ENCODE measurements at regions not wholly inside any gene's neighbourhood (a gene's known extent, or its start where the extent isn't known, plus 50 kb on each side); places are given as distances from the start of the nearest gene placed in this dataset.
A peak's percentile ranks its signal among the peaks of the same experiment; 100 is the strongest.

DNA sequence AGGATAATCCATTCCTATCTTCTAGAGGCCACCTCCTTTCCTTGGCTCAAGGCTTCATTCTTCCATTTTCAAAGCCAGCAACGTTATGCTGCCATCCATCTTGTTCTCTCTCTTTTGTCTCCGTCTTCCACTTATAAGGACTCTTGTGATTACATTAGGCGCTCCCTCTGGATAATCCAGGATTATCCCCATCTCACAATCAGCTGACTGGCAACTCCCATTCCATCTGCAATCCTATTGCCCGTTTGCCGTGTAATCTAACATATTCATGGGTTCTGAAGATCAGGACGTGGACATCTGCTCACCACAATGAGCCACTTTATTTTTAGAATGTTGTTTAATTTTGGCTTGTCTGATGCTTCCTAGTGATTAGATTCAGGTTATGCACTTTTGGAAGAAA, 89.3 kb downstream of the EBNA1BP2 start:
- TF ChIP-seq, protein P1, sequence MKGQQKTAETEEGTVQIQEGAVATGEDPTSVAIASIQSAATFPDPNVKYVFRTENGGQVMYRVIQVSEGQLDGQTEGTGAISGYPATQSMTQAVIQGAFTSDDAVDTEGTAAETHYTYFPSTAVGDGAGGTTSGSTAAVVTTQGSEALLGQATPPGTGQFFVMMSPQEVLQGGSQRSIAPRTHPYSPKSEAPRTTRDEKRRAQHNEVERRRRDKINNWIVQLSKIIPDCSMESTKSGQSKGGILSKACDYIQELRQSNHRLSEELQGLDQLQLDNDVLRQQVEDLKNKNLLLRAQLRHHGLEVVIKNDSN (IDR thresholded peaks at IDR 0.05): no peak
- TF ChIP-seq, protein P2, sequence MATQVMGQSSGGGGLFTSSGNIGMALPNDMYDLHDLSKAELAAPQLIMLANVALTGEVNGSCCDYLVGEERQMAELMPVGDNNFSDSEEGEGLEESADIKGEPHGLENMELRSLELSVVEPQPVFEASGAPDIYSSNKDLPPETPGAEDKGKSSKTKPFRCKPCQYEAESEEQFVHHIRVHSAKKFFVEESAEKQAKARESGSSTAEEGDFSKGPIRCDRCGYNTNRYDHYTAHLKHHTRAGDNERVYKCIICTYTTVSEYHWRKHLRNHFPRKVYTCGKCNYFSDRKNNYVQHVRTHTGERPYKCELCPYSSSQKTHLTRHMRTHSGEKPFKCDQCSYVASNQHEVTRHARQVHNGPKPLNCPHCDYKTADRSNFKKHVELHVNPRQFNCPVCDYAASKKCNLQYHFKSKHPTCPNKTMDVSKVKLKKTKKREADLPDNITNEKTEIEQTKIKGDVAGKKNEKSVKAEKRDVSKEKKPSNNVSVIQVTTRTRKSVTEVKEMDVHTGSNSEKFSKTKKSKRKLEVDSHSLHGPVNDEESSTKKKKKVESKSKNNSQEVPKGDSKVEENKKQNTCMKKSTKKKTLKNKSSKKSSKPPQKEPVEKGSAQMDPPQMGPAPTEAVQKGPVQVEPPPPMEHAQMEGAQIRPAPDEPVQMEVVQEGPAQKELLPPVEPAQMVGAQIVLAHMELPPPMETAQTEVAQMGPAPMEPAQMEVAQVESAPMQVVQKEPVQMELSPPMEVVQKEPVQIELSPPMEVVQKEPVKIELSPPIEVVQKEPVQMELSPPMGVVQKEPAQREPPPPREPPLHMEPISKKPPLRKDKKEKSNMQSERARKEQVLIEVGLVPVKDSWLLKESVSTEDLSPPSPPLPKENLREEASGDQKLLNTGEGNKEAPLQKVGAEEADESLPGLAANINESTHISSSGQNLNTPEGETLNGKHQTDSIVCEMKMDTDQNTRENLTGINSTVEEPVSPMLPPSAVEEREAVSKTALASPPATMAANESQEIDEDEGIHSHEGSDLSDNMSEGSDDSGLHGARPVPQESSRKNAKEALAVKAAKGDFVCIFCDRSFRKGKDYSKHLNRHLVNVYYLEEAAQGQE (IDR thresholded peaks at IDR 0.05; ENCODE audit: low read depth): no peak
- TF ChIP-seq CREB1 (IDR thresholded peaks at IDR 0.05; ENCODE audit: low read depth): no peak
- TF ChIP-seq YY1 (IDR thresholded peaks at IDR 0.05; ENCODE audit: low read depth): no peak
- TF ChIP-seq TAF1 (IDR thresholded peaks at IDR 0.05; ENCODE audit: low read depth): no peak
- TF ChIP-seq TCF12 (IDR thresholded peaks at IDR 0.05; ENCODE audit: low read depth): no peak
- TF ChIP-seq FOXM1 (IDR thresholded peaks at IDR 0.05; ENCODE audit: borderline replicate concordance, low read depth): no peak
- TF ChIP-seq EP300 (IDR thresholded peaks at IDR 0.05; ENCODE audit: borderline replicate concordance): no peak
- TF ChIP-seq MAX (IDR thresholded peaks at IDR 0.05): no peak
- no peak for TF ChIP-seq ZBTB7A (IDR thresholded peaks at IDR 0.05; ENCODE audit: low read depth)

DNA sequence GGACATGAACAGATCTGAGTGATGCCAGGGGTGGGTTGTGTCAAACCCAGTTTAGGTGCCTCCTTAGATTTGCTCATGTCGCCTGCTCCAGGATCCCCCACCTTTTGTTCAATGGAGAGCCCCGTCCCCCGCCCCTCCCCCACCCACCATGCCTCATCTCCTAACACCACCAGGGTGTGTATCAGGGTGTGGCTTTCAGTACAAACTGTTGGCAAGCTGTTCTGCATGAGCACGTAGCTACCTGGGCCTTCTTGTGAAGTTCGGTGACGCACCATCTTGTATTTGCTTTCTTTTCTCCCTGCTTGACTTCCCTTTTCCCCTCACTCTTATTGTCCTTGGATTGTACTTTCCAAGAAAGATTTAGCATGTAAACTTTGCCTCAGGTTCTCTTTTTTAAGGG, 94.8 kb downstream of the EBNA1BP2 start:
- TF ChIP-seq RAD21 (IDR thresholded peaks at IDR 0.05; ENCODE audit: low read depth) (no peak), FOXM1 (IDR thresholded peaks at IDR 0.05; ENCODE audit: borderline replicate concordance, low read depth) (no peak), NFIC (IDR thresholded peaks at IDR 0.05) (no peak), EP300 (IDR thresholded peaks at IDR 0.05; ENCODE audit: borderline replicate concordance) (no peak), CEBPB (IDR thresholded peaks at IDR 0.05) (no peak)
- TF ChIP-seq, protein P2 (IDR thresholded peaks at IDR 0.05; ENCODE audit: low read depth): no peak

DNA sequence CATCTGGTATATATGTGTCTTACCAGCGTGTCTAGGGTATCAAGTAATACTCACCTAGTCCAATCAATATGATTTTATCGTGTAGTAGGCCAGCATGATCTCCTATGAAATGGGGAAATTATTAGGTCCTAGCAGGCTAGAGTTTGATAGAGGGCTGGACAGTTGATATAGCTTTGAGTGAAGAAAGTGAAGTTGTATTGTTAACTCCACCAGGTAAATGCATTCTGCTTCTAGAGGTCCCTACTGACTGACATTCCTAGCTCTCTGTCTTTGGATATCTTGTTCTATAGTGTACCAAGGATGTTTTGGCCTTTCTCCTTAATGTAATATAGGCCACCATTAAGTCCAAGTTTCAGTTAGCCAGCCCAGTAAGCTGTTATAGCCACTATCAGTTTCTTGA, 97.4 kb downstream of the EBNA1BP2 start:
- TF ChIP-seq, protein P1 (IDR thresholded peaks at IDR 0.05): no peak
- no peak for TF ChIP-seq YY1 (IDR thresholded peaks at IDR 0.05; ENCODE audit: low read depth)
- no peak for TF ChIP-seq CREB1 (IDR thresholded peaks at IDR 0.05; ENCODE audit: low read depth)
- TF ChIP-seq TCF12 (IDR thresholded peaks at IDR 0.05; ENCODE audit: low read depth): no peak
- no peak for TF ChIP-seq MAX (IDR thresholded peaks at IDR 0.05)
- no peak for TF ChIP-seq FOXM1 (IDR thresholded peaks at IDR 0.05; ENCODE audit: borderline replicate concordance, low read depth)
- TF ChIP-seq EGR1 (IDR thresholded peaks at IDR 0.05): no peak
- TF ChIP-seq ZBTB7A (IDR thresholded peaks at IDR 0.05; ENCODE audit: low read depth): no peak
- no peak for TF ChIP-seq TAF1 (IDR thresholded peaks at IDR 0.05; ENCODE audit: low read depth)
- TF ChIP-seq NFIC (IDR thresholded peaks at IDR 0.05): no peak
- no peak for TF ChIP-seq CEBPB (IDR thresholded peaks at IDR 0.05)
- TF ChIP-seq, protein P2 (IDR thresholded peaks at IDR 0.05; ENCODE audit: low read depth): no peak

DNA sequence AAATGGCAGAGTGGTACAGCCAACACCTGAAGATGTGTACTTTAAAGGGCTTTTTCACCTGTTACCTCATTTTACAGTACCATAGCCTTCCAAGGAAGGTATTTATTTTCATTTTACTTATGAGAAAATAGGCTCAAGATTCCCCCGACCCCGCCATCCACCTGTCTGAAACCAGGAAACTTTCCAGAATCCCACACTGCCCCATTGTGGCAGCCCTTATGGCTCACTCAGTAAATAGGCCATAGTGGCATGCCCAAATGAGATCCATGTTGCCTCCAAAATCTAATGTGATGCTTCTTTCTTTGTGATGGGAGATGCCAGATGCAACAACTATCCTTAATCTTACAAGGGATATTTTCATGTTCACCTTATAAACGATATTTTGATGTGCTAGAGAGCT, 97.8 kb downstream of the EBNA1BP2 start:
- TF ChIP-seq RAD21 (IDR thresholded peaks at IDR 0.05; ENCODE audit: low read depth) (peak; percentile 62), EP300 (IDR thresholded peaks at IDR 0.05; ENCODE audit: borderline replicate concordance) (no peak)

- TF ChIP-seq RAD21 (IDR thresholded peaks at IDR 0.05; ENCODE audit: low read depth) (peak; percentile 99), EP300 (IDR thresholded peaks at IDR 0.05; ENCODE audit: borderline replicate concordance) (no peak)
Measured at GRCh38 chr1:43073490-43074230, 98.4 kb downstream of the EBNA1BP2 start.

Measured in Ishikawa (cell line).